Astrocyte (in vitro differentiated cells and primary cell): ENCODE measurements at regions not wholly inside any gene's neighbourhood (a gene's known extent, or its start where the extent isn't known, plus 50 kb on each side); places are given as distances from the start of the nearest gene placed in this dataset.

Source experiments
- DNase-seq: peaks from one replicate; pipeline ENCODE4 v3.0.0-alpha.2; 2010; ENCODE audit warnings: low read depth
- FAIRE-seq: peaks from 2 replicates; lab custom pipeline; 2011; peaks lifted over from hg19 to GRCh38; lab: Jason Lieb, UNC
- H2AFZ ChIP-seq: 2 replicates; pipeline ENCODE4 v1.6.0; 2012; ENCODE audit warnings: low read depth, low read length, inconsistent platforms
- H3K27ac ChIP-seq: 2 replicates; pipeline ENCODE4 v1.5.1; 2011; ENCODE audit warnings: low read depth, low read length, inconsistent platforms
- H3K27me3 ChIP-seq: 2 replicates; pipeline ENCODE4 v1.6.0; 2011; ENCODE audit warnings: low read length, inconsistent platforms; ENCODE audit not compliant: insufficient read depth
- H3K36me3 ChIP-seq: 2 replicates; pipeline ENCODE4 v1.5.1; 2011; ENCODE audit warnings: low read length, inconsistent platforms; ENCODE audit not compliant: insufficient read depth
- H3K4me1 ChIP-seq: 2 replicates; pipeline ENCODE4 v1.5.1; 2011; ENCODE audit warnings: low read length, inconsistent platforms; ENCODE audit not compliant: insufficient read depth
- H3K4me2 ChIP-seq: 2 replicates; pipeline ENCODE4 v1.6.0; 2012; ENCODE audit warnings: low read length, inconsistent platforms
- H3K4me3 ChIP-seq: 2 replicates; pipeline ENCODE4 v1.5.1; 2011; ENCODE audit warnings: low read depth, mild to moderate bottlenecking, low read length, inconsistent platforms; ENCODE audit not compliant: insufficient read depth
- H3K79me2 ChIP-seq: 2 replicates; pipeline ENCODE4 v1.6.0; 2012; ENCODE audit warnings: mild to moderate bottlenecking, low read length, inconsistent platforms; ENCODE audit not compliant: insufficient read depth
- H3K9ac ChIP-seq: 2 replicates; pipeline ENCODE4 v1.6.0; 2012; ENCODE audit warnings: mild to moderate bottlenecking, low read length, inconsistent platforms
- H3K9me3 ChIP-seq: 2 replicates; pipeline ENCODE4 v1.5.1; 2012; ENCODE audit warnings: low read depth, mild to moderate bottlenecking, low read length, inconsistent platforms; ENCODE audit not compliant: insufficient read depth
- H4K20me1 ChIP-seq: 2 replicates; pipeline ENCODE4 v1.6.0; 2012; ENCODE audit warnings: low read length, inconsistent platforms; ENCODE audit not compliant: insufficient read depth
- H3K27ac Mint-ChIP-seq: one replicate; pipeline ENCODE4 v1.8.0; 2021; ENCODE audit warnings: mild to moderate bottlenecking, mixed read lengths; ENCODE audit not compliant: unreplicated experiment
- H3K27me3 Mint-ChIP-seq: one replicate; pipeline ENCODE4 v1.8.0; 2021; ENCODE audit warnings: low read depth, mixed read lengths; ENCODE audit not compliant: unreplicated experiment
- H3K36me3 Mint-ChIP-seq: one replicate; pipeline ENCODE4 v1.8.0; 2021; ENCODE audit warnings: low read depth, mixed read lengths; ENCODE audit not compliant: unreplicated experiment
- H3K4me1 Mint-ChIP-seq: one replicate; pipeline ENCODE4 v1.8.0; 2021; ENCODE audit warnings: low read depth, mixed read lengths; ENCODE audit not compliant: unreplicated experiment
- H3K4me3 Mint-ChIP-seq: one replicate; pipeline ENCODE4 v1.8.0; 2021; ENCODE audit warnings: mild to moderate bottlenecking, moderate library complexity, mixed read lengths; ENCODE audit not compliant: unreplicated experiment
- H3K9me3 Mint-ChIP-seq: one replicate; pipeline ENCODE4 v1.8.0; 2021; ENCODE audit warnings: mild to moderate bottlenecking, mixed read lengths; ENCODE audit not compliant: unreplicated experiment
- CTCF ChIP-seq: IDR thresholded peaks from 2 replicates; pipeline ENCODE4 v1.5.1; 2011; ENCODE audit warnings: low read depth, mild to moderate bottlenecking, inconsistent platforms, low read length, moderate library complexity; ENCODE audit not compliant: insufficient read depth
- EZH2 ChIP-seq: IDR thresholded peaks from 2 replicates; pipeline ENCODE4 v1.6.1; 2012; ENCODE audit warnings: mild to moderate bottlenecking, low read length, inconsistent platforms; ENCODE audit not compliant: insufficient read depth

GRCh38 chr22:48950151-48950915, 877.3 kb downstream of the BRD1 start:
- no peaks in the 10 kb centered on the region for H3K4me1 ChIP-seq
- H3K27ac ChIP-seq, result no peak overlapping the region
- H3K9me3 Mint-ChIP-seq, result peaks cover 2% of the 10 kb centered on the region
- FAIRE-seq (no peak), DNase-seq (no peak)
- no peak overlapping the region for H3K9ac ChIP-seq
- H3K27me3 Mint-ChIP-seq, result peaks cover 44% of the 10 kb centered on the region
- H3K27ac Mint-ChIP-seq, result no peak overlapping the region
- H3K36me3 ChIP-seq, result no peaks in the 10 kb centered on the region
- no peaks in the 10 kb centered on the region for H3K79me2 ChIP-seq
- H3K4me3 Mint-ChIP-seq, result no peak overlapping the region
- no peaks in the 10 kb centered on the region for H3K36me3 Mint-ChIP-seq
- TF ChIP-seq EZH2 (no peak), CTCF (no peak)
- H3K4me2 ChIP-seq, result no peak overlapping the region
- H3K4me1 Mint-ChIP-seq, result peaks cover 13% of the 10 kb centered on the region
- H3K9me3 ChIP-seq, result peaks cover 3% of the 10 kb centered on the region
- H3K4me3 ChIP-seq, result no peak overlapping the region
- no peaks in the 10 kb centered on the region for H4K20me1 ChIP-seq
- no peak overlapping the region for H2AFZ ChIP-seq
- H3K27me3 ChIP-seq, result no peaks in the 10 kb centered on the region

- Histone ChIP-seq H3K4me1 (no peaks in the 10 kb centered on the region), H3K27me3 (no peaks in the 10 kb centered on the region), H3K4me3 (no peak overlapping the region), H3K27ac (no peak overlapping the region), H3K9ac (no peak overlapping the region), H3K36me3 (no peaks in the 10 kb centered on the region), H3K9me3 (peaks cover 3% of the 10 kb centered on the region), H3K79me2 (no peaks in the 10 kb centered on the region), H4K20me1 (no peaks in the 10 kb centered on the region), H3K4me2 (no peak overlapping the region), H2AFZ (no peak overlapping the region)
- H3K4me1 Mint-ChIP-seq, result peaks cover 13% of the 10 kb centered on the region
- H3K27ac Mint-ChIP-seq, result no peak overlapping the region
- H3K9me3 Mint-ChIP-seq, result peaks cover 2% of the 10 kb centered on the region
- no peaks in the 10 kb centered on the region for H3K36me3 Mint-ChIP-seq
- no peak for FAIRE-seq
- DNase-seq, result no peak
- H3K27me3 Mint-ChIP-seq, result peaks cover 39% of the 10 kb centered on the region
- TF ChIP-seq EZH2 (no peak), CTCF (no peak)
- H3K4me3 Mint-ChIP-seq, result no peak overlapping the region
These were observed 878.1 kb downstream of the BRD1 start for GRCh38 chr22:48949375-48950149.
